ENCODE measurements at regions not wholly inside any gene's neighbourhood (a gene's known extent, or its start where the extent isn't known, plus 50 kb on each side); places are given as distances from the start of the nearest gene placed in this dataset.
"Not testable (repeated sequence)": the region's sequence is repeated elsewhere in the genome, so short reads cannot be mapped to it uniquely, and the experiment has no call there.

DNA sequence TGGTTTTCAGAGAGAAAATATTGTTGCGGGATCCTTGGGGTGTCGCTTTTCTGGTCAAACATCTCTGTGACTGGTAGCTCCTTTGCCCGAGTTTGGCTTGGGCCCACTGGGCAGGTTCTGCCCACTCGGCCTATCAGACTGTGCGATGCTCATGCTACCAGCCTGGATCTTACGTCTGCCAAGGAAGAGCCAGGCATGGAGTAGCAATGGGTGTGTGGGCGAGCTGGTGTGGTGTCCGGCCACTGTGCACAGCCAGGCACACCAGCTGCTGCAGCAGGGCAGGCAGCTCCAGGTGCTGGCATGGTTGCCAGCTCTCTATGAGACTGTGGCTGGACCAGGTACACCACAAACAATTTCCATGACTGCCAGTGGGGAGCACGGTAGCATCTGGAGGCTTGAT, 1351.8 kb upstream of the PCDH20 start:
- DNase-seq (ENCODE audit: low read depth): no peak

DNA sequence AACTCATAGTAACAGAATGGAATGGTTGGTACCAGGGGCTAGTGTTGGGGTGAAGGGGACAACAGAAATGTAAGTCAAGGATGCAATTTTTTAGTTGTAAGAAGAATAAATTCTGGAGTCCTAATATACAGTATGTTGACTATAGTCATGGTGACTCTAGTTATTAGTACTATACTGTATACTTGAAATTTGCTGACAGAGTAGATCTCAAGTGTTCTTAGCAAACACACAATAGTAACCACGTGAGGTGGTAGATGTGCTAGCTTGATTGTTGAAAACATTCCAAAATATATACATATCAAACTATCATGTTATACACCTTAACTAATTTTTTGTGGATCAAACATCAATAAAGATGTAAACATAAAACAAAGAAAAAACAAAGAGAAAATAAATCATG, 1345.1 kb upstream of the PCDH20 start:
- DNase-seq (ENCODE audit: low read depth): no peak

DNA sequence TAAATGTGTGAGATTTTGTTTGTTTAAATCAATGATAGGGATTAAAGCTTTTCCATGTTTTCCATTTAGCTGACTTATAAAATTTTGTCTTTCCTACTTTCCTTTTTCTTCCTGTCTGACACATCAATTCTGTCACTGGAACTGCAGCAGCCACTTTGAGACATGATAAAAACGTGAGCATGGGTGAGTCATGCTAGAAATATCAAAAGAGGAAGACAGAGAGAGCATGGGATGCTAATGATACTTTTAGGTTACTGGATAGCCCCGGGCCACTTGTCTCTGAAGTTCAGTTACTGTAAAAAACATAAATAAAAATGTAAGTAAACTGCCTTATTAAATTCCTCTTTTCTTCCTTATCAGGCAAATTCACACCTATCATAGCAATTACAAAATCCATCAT, 1332.0 kb upstream of the PCDH20 start:
- DNase-seq (ENCODE audit: low read depth): no peak

DNA sequence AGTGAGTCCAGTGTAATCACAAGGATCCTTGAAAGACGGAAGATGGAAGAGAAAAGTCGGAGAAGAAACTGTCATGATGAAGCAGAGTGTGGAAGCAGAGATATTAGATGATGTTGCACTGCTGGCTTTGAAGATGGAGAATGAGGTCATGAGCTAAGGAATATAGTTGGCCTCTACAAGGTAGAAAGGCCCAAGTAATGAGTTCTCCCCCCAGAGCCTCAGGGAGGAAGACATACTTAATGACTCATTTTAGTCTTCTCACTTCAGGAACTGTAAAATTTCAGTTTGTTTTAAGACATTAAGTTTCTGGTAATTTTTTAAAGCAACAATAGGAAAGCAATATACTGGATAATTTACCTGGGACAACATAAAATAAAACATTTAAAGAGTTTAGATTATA, 1331.5 kb upstream of the PCDH20 start:
- DNase-seq (ENCODE audit: low read depth): no peak

DNA sequence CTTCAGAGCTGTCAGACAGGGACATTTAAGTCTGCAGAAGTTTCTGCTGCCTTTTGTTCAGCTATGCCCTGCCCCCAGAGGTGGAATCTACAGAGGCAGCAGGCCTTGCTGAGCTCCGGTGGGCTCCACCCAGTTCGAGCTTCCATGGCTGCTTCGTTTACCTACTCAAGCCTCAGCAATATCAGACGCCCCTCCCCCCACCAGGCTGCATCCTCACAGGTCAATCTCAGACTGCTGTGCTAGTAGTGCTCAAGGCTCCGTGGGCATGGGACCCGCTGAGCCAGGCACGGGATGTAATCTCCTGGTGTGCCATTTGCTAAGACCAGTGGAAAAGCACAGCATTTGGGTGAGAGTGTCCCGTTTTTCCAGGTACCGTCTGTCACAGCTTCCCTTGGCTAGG, 1314.1 kb upstream of the PCDH20 start:
- not testable (repeated sequence) for DNase-seq (ENCODE audit: low read depth)

DNA sequence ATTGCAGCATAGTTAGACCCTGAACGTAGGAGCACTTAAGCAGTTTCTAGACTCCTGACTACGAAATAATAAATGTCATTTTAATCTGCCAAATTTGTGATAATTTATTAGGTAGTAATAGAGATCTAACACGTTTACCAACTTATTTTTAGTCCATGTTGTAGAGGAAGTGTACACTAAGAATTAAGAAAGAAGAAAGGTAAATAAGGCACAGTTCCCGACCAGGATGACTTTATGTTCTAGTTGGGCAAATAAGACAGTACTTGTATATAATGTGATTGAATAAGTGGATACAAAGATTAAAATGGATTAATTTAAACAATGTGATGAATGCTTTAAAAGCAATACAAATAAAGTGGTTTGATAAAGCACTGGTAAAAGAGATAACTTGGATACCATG, 1306.2 kb upstream of the PCDH20 start:
- DNase-seq (ENCODE audit: low read depth): no peak

DNA sequence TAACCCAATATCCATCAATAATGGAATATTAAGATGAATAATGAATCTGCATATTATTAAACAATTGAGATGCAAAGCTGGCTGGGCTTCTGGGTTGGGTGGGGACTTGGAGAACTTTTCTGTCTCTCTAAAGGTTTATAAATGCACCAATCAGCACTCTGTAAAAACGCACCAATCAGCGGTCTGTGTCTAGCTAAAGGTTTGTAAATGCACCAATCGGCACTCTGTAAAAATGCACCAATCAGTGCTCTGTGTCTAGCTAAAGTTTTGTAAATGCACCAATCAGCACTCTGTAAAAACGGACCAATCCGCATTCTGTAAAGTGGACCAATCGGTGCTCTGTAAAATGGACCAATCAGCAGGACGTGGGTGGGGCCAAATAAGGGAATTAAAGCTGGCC, 1296.3 kb upstream of the PCDH20 start:
- DNase-seq (ENCODE audit: low read depth): not testable (repeated sequence)

DNA sequence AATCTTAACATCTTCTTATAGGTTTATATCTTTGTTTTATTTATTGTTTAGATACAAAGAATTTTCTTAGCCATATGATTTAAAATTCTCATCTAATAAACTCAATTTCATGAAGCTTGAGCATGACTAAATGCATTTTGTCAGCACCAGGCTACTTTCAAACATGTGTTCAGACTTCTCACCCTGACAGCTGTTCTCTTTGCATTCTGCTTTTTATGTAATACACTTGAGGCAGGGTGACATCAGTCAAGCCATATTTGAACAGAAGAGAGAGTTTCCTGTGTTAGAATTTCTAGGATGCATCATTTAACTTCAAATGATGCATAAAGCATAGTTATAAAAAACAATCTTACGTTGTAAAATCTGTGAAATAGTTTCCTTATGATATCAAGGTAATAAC, 1295.1 kb upstream of the PCDH20 start:
- DNase-seq (ENCODE audit: low read depth): no peak

DNA sequence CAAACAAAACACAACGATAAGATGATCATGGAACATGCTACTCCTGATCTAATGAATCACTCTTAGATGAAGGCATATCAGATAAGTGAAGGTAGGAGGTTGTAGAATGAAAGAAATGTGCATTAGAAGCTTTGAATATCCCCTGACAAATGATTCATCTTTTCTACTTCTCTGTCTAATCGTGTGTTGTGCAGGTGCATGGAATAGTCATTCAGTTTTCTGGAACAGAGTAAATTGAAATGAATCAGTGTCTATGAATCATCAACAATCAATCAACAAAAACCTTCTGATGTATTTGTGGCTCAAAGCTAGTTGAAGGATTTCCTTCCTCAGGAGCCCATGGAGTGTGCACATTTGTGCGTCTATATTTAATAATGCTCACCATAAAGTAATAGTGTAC, 1290.4 kb upstream of the PCDH20 start:
- no peak for DNase-seq (ENCODE audit: low read depth)

DNA sequence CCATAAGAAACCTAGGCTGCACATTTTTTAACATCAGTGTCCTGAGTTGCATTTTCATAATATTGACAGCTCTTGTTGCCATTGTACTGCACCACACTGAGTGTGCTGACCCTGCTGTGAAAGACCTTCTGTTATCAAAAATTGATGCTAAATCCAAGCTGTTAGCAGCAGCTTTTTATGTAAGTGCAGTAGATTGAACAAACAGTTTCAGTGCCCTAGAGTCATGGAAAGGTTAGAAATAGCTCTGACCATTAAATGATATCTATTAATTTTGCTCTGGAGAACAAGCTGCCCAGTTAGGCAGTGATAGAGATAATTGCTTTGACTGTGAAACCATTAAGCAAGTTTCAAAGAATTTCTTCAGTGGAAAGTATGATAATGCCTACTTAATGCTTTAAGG, 1289.2 kb upstream of the PCDH20 start:
- no peak for DNase-seq (ENCODE audit: low read depth)

DNA sequence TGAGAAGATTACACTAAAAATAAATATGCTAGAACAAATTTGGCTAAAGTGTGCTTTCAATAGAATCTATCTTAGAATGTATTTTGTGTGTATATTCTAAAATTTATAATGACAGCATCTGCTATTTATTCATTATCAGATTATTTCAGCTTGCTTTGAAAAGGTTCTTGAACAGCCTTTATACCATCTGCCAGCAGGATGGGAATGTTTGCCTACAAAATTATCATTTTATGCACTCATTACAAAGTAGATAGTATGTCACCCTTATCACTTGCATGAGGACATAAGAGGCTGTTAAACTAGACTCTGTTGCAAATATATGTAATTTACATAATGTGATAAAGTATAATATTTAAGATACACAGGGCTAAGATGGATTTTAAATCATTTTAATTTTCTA, 1286.9 kb upstream of the PCDH20 start:
- no peak for DNase-seq (ENCODE audit: low read depth)

DNA sequence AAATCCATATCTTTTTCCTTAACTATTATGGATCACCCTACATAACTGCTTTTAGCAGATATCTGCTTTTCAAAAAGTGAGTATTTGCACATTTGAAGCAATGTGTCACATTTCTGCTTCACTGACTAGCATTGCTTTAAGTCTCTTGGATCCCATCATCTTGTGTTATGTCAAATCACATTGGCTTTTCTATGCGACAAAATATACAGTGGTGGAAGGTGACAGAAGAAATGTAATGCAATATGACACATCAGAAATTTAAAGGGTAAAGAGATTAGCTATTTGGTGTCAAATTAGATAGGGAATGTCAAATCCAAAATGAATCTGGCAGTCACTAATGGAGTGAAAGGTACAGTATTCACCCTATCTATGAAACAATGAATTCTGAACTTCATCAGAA, 1282.1 kb upstream of the PCDH20 start:
- DNase-seq (ENCODE audit: low read depth): no peak

DNA sequence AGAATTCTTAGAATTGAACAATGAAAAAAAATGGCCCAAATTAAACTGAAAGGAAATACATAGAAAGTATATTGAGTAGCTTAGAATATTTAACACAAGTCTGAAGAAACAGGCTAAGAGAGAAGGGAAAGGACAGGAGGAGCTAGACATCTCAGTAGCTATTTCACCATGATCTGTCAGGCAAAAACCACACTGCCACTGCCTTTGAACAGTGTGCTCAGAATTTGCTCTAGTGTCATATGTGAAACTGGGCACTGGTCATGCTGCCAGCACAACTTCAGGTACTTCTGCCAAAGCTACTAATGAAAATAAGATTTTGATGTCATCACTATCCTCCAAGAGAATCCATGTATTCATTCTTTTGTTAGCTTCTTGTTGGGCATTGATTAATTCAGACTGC, 1280.8 kb upstream of the PCDH20 start:
- DNase-seq (ENCODE audit: low read depth): no peak

DNA sequence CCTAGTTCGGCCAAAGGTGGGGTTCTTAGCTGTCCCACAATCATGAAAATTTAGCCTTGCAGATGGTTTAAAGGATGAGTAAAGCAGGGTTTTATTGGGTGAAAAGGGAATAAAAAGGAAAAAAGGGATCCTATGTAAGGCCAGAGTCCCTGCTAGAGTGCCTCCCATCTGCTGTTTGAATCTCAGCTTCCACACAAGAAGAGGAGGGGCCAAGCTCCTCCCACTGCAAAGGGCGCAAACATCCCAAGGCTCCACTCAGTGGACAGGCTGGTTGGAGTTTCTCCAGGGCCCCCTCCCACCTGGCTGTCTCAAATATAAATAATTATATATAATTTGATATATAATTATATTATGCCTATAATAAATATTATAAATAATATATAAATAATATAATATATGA, 1272.1 kb upstream of the PCDH20 start:
- no peak for DNase-seq (ENCODE audit: low read depth)

DNA sequence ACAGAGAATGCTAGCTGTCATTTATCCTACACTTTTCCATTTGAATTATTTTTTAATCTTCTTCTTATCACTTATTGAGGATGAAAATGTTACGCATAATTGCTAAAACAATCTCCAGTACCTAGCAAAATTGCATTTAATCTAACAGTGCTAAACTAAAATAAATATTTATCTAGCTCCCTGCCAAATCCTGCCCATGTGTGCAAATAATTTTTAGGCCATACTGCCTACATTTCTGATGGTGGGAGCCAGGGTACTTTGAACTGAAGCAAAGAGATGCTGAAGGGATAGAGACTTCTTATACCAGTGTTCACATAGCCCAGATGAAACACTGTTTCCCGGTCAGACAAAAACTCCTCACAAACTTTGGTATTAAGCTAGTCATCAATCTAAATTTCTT, 1268.7 kb upstream of the PCDH20 start:
- no peak for DNase-seq (ENCODE audit: low read depth)

DNA sequence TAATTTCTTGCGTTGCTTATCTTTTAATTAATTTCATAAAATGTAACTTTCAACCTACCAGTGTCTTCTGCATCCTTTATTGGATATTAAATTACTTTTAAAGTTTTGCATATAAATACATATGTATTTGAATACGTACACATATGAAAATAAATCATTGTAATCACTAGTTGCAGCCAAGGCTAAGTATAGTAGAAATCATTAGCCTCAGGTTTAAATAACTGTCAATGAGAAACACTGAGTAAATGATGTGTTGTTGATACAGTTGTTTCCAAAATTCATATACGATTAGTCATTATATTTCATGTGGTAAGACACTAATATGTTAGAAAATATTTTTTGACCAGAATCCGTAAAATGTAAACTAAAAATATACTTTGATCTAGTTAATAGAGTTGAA, 1267.1 kb upstream of the PCDH20 start:
- DNase-seq (ENCODE audit: low read depth): no peak

DNA sequence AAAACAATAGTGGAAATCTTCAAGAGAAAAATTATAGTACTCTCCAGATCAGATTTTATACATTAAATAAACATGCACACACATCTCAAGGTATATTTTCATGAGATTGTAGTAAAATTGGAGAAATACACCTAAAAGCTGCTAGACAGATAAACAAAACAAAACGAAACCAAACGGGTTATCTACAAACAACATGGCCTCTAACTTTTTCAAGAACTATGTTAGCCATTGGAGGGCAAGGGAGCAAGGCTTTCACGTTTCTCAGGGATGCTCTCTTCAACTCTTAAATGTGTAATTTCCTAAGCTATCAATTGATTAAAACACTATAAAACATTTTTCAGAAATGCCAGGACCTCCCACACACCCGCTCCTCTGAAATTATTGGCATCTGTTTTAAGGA, 1262.4 kb upstream of the PCDH20 start:
- no peak for DNase-seq (ENCODE audit: low read depth)

DNA sequence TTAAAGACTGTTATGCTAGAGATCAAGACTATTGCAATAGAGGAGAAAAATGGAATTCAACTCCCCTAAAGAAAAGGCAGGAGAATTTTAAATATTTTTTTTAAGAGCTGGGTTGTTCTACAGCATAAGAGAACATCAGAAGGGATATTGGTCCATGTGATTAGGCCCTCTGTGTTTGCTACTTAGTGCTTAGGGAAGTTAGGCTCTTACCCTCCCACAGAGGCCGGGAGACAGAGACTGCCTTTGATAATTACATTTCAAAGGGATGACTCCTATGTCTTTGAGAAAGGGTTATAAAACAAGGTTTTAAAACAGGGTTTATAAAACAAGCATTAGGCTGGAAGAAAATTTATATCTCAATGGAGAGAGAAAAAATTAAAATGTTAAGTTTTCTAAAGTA, 1248.1 kb upstream of the PCDH20 start:
- no peak for DNase-seq (ENCODE audit: low read depth)

DNA sequence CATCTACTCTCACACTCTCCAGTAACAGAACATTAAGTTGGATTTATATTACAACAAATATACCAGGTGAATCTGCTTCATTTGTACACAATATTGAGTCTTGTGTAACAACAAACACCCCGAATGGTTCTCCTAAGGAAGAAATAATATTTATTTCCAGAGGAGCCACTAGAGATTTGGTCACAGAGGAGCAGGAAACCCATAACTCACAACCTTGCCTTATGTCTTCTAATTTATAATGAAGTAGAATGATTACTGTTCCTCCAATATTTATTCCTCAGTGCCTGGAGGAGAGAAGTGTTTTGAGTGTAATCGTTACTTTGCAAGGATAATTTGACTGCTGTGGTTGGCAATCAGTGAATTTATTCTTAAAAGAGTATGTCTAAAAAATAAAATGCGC, 1243.7 kb upstream of the PCDH20 start:
- DNase-seq (ENCODE audit: low read depth): no peak

DNA sequence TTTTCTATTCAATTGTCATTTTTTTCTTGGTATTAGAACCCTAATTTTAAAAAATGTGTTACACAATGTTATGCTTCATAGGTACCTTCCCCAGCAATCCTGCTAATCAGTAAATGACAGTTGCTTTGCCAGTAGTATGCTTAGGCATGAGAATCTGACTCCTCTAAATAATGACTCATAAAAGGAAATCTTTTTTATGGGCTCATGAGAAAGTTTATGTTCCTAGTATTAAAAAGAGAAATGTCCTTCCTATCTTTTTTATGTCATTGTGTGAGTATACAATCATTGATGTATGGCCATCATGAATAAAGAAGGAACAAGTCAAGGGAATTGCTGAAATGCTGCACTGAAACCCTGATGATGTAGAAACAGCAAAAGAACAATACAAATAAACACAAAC, 1237.7 kb upstream of the PCDH20 start:
- no peak for DNase-seq (ENCODE audit: low read depth)

DNA sequence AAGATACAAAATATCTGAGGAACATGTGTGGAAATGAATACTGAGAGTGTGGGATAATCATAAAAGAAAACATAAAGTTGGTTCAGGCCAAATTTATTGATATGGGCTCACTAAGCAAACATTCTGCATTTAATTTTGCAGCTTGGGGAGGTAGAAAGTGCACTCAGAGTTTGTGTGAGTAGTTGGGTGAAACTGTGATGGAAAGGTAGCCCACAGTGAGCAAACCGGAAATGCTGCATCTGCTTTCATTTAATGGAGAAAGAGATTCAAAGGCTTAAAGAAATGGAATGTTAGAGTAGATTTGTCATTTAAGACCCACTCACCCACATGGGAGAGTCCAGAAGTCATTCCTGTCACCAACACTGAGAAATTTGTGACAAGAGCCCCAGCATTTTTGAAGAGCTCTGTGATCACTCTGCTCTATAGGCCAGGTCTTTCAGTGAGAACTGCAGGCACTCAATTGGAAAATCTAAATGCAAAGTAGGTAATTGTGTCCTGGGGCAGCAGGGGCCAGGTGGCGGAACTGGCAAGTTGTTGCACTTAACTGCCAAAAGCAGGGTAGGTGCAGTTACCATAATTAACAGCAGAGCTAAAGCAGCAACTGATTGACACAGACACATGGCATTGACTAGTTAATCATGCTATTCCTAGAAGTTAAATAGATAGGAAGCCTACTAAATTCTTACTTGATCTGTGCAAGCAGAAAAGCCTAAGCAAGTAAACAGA, 1228.3 kb upstream of the PCDH20 start:
- no peak for DNase-seq (ENCODE audit: low read depth)

DNA sequence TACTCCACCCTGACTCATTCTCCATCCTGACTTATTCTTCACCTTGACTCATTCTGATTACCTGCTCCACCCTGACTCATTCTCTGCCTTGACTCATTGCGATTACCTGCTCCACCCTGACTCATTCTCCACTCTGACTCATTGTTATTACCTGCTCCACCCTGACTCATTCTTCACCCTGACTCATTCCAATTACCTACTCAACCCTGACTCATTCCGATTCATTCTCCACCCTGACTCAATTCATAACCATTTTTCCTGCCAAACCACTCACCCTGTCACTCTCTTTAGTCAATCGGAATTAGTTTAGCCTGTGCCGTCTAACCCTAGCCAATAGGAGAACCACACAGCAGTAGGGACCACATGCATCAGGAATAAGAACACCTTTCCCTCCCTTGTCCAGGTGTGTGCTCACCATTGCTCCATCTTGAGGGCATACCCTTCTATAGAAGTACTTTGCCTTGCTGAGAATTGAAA, 1227.4 kb upstream of the PCDH20 start:
- no peak for DNase-seq (ENCODE audit: low read depth)

DNA sequence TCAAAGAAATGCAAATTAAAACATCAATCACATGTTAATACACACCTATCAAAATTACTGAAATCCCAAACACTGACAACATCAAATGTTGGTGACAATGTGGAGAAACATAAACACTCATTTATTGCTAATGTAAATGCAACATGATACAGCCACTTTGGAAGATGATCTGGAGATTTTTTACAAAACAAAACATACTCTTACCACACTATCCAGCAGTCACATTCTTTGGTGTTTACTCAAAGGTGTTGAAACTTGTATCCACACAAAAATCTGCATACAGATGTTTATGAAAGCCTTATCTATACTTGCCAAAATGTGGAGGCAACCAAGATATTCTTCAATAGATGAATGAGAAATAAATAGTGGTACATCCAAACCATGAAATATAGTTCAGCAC, 1219.5 kb upstream of the PCDH20 start:
- no peak for DNase-seq (ENCODE audit: low read depth)

DNA sequence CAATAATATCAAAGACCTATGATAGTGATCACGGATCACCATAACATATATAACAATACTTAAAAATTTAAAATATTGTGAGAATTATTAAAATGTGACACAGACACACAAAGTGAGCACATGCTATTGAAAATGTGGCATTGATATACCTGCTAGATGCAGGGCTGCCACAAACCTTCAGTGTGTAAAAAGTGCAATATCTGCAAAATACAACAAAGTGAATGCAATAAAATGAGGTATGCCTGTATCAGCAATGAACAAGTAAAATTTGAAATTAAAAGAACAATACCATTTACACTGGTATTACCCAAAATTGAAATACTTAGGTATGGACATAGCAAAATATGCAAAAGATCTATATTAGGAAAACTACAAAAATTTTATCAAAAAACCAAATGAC, 1217.8 kb upstream of the PCDH20 start:
- DNase-seq (ENCODE audit: low read depth): no peak

DNA sequence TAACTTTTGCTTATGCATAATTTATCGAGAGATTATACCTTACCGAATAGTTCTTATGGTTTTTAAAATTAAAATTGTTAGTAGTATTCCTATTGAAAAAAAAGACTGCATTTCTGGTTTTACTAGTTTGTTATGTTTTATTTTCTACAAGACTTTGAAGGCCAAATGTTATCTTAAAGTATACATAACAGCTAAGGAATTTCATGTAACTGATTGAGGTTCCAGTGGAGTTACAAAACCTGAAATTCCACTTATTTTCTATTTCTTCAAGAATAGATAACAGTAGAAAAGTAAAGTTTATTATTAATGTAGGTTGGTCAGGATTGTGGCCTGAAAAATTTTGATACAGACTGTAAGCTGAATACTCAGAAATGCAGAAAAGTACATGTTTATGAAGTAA, 1216.0 kb upstream of the PCDH20 start:
- no peak for DNase-seq (ENCODE audit: low read depth)
